Activated CD4-positive, alpha-beta T cell treated with anti-CD3 and anti-CD28 coated beads, Interleukin-2, amount 10 ng/mL, durations not matched to agents 7 days and 5 days (primary cell): ENCODE measurements at regions not wholly inside any gene's neighbourhood (a gene's known extent, or its start where the extent isn't known, plus 50 kb on each side); places are given as distances from the start of the nearest gene placed in this dataset.
A peak's percentile ranks its signal among the peaks of the same experiment; 100 is the strongest.
"Not testable (repeated sequence)": the region's sequence is repeated elsewhere in the genome, so short reads cannot be mapped to it uniquely, and the experiment has no call there.

Experiments
- CTCF ChIA-PET: fragments of 350-600 bp; sonication (Branson Sonifier 250); formaldehyde crosslinking; loops from one replicate; lab custom pipeline; 2021; ENCODE audit warnings: antibody characterized with exemption; lab: Charles Lee
- POLR2A ChIA-PET: fragments of 350-600 bp; sonication (Branson Sonifier 250); formaldehyde crosslinking; loops from one replicate; lab custom pipeline; 2021; ENCODE audit warnings: antibody characterized with exemption; lab: Charles Lee
- DNase-seq: peaks from one replicate; pipeline ENCODE4 v3.0.0-alpha.2; 2020
- H3K27ac Mint-ChIP-seq: one replicate; pipeline ENCODE4 v1.8.0; 2021; ENCODE audit warnings: mild to moderate bottlenecking, moderate library complexity, mixed read lengths
- H3K27me3 Mint-ChIP-seq: one replicate; pipeline ENCODE4 v1.8.0; 2021; ENCODE audit warnings: mixed read lengths
- H3K36me3 Mint-ChIP-seq: one replicate; pipeline ENCODE4 v1.8.0; 2021; ENCODE audit warnings: low read depth, mixed read lengths
- H3K4me1 Mint-ChIP-seq: one replicate; pipeline ENCODE4 v1.8.0; 2021; ENCODE audit warnings: mixed read lengths
- H3K4me3 Mint-ChIP-seq: one replicate; pipeline ENCODE4 v1.8.0; 2021; ENCODE audit warnings: mild to moderate bottlenecking, moderate library complexity, mixed read lengths
- H3K9me3 Mint-ChIP-seq: one replicate; pipeline ENCODE4 v1.8.0; 2021; ENCODE audit warnings: mixed read lengths

DNA sequence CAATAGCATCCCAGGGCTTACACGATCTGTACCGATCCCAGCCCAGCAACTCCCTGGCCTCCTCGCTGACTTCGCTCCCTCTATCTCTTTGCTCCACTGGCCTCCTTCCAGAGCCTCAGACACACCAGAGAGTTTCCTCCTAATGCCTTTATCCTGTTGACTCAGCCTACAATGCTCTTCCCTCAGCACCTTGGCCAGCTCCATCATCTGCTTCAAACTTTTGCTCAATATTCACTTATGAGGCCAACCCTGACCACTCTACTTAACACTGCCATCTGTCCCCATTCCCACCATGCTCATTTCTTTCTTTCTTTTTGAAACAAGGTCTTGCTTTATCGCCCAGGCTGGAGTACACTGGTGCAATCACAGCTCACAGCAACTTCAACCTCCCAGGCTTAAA, 180.9 kb downstream of the CEP170 start:
- DNase-seq, H3K27me3 Mint-ChIP-seq, POLR2A ChIA-PET, H3K9me3 Mint-ChIP-seq, H3K4me3 Mint-ChIP-seq, CTCF ChIA-PET, H3K27ac Mint-ChIP-seq, H3K4me1 Mint-ChIP-seq, H3K36me3 Mint-ChIP-seq: not testable (repeated sequence)

GRCh38 chr1:243067056-243067455, 188.0 kb downstream of the CEP170 start:
- H3K36me3 Mint-ChIP-seq, H3K27ac Mint-ChIP-seq, H3K4me1 Mint-ChIP-seq, H3K27me3 Mint-ChIP-seq, POLR2A ChIA-PET, H3K4me3 Mint-ChIP-seq, H3K9me3 Mint-ChIP-seq, DNase-seq, CTCF ChIA-PET: not testable (repeated sequence)

DNA sequence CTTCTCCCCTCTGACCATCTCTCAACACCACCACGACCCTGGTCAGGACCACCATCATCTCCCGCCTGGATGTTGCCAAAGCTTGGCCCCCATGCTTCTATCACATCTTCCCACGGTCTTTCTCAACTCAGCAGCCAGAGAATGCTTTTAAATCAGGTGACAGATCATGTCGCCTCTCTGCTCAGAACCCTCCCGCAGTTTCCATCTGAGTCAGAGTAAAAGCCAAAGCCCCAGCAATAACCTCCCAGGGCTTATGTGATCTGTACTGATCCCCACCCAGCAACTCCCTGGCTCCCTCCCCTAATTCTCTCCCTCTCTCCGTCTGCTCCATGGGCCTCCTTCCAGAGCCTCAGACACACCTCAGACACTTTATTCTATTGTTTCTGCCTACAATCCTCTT, 193.1 kb downstream of the CEP170 start:
- POLR2A ChIA-PET, H3K36me3 Mint-ChIP-seq, DNase-seq, H3K9me3 Mint-ChIP-seq, CTCF ChIA-PET, H3K4me1 Mint-ChIP-seq, H3K27me3 Mint-ChIP-seq, H3K4me3 Mint-ChIP-seq, H3K27ac Mint-ChIP-seq: not testable (repeated sequence)

- H3K27me3 Mint-ChIP-seq, H3K27ac Mint-ChIP-seq, POLR2A ChIA-PET, H3K4me1 Mint-ChIP-seq, H3K4me3 Mint-ChIP-seq, H3K36me3 Mint-ChIP-seq, H3K9me3 Mint-ChIP-seq, CTCF ChIA-PET, DNase-seq: not testable (repeated sequence)
Observed at GRCh38 chr1:243055510-243055909, 199.6 kb downstream of the CEP170 start.

DNA sequence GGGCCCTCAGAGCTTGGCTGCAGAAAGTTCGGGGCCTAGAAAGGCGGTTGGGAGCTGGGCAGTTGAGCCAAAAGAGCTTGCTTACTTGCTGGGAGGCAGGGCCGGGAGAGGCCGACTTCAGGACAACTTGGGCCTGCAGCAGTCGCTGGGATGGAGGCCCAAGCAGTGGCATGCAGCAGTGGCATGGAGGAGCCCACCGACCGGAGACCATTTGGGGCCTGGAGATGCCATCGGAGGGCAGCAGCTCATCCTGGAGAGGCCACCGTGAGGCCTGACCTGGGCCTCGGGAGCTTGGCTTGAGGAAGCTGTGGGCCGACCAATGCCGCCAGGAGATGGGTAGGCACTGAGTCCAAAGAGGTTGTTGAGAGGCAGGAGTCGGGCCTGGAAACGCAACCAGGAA, 200.0 kb downstream of the CEP170 start:
- H3K4me3 Mint-ChIP-seq, DNase-seq, POLR2A ChIA-PET, H3K27ac Mint-ChIP-seq, H3K36me3 Mint-ChIP-seq, H3K9me3 Mint-ChIP-seq, H3K4me1 Mint-ChIP-seq, CTCF ChIA-PET, H3K27me3 Mint-ChIP-seq: not testable (repeated sequence)

GRCh38 chr1:243054681-243055080, 200.4 kb downstream of the CEP170 start:
- H3K36me3 Mint-ChIP-seq, H3K27ac Mint-ChIP-seq, H3K9me3 Mint-ChIP-seq, DNase-seq, CTCF ChIA-PET, H3K4me3 Mint-ChIP-seq, POLR2A ChIA-PET, H3K27me3 Mint-ChIP-seq, H3K4me1 Mint-ChIP-seq: not testable (repeated sequence)

DNA sequence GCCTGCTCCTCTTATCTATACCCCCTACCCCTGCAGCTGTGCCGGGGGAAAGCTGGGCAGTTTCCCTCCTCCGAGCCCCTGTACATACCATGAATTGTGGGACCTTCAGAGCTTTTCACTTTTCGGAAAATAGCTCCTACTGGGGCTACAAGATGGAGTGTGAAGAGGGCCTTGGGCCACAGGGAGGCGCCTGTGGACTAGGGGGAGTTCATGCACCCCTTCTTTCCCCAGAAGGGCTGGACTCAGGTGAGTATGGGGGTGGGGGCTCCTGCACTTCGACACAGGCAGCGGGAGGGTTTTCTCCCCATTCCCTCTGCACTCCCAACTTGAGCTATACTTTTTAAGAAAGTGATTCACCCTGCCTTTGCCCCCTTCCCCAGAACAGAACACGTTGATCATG, 202.0 kb downstream of the CEP170 start:
- H3K9me3 Mint-ChIP-seq, H3K27ac Mint-ChIP-seq, H3K4me3 Mint-ChIP-seq, POLR2A ChIA-PET, H3K27me3 Mint-ChIP-seq, H3K4me1 Mint-ChIP-seq, DNase-seq, CTCF ChIA-PET, H3K36me3 Mint-ChIP-seq: not testable (repeated sequence)

DNA sequence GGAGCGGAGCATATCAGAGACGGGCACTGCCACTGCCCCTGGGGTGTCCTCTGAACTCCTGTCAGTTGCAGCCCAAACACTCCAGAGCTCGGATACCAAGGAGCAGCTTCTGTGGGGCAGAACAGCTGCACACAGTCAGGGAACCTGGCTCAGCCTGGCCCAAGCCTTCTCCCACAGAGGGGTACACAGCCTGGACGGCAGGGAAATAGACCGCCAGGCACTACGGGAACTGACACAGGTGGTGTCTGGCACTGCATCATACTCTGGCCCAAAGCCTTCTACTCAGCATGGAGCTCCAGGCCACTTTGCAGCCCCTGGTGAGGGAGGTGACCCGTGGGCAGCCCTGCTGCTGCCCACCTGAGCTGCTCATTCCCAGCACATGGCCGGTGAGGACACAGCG, 204.5 kb downstream of the CEP170 start:
- H3K9me3 Mint-ChIP-seq, H3K27me3 Mint-ChIP-seq, H3K4me1 Mint-ChIP-seq, H3K4me3 Mint-ChIP-seq, CTCF ChIA-PET, H3K27ac Mint-ChIP-seq, POLR2A ChIA-PET, DNase-seq, H3K36me3 Mint-ChIP-seq: not testable (repeated sequence)

DNA sequence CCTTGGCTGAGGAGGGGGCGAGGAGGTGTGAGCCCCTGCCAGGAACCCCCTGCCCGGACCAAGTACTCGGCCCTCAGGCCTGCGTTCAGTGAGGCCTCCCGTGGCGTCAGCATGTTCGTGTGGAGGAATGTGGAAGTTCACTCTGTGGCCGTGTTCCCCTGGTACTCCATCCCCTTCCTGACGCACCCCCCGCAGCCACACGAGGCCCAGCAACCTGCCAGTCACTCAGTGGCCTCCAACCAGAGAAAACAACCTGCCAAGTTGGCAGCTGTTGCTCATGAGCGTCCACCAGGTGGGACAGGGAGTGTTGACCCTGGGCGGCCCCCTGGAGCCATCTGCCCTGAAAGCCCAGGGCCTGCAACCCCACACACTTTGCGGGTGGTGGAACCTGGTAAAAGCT, 205.4 kb downstream of the CEP170 start:
- H3K27ac Mint-ChIP-seq, H3K4me1 Mint-ChIP-seq, DNase-seq, POLR2A ChIA-PET, H3K27me3 Mint-ChIP-seq, H3K9me3 Mint-ChIP-seq, H3K4me3 Mint-ChIP-seq, H3K36me3 Mint-ChIP-seq, CTCF ChIA-PET: not testable (repeated sequence)

DNA sequence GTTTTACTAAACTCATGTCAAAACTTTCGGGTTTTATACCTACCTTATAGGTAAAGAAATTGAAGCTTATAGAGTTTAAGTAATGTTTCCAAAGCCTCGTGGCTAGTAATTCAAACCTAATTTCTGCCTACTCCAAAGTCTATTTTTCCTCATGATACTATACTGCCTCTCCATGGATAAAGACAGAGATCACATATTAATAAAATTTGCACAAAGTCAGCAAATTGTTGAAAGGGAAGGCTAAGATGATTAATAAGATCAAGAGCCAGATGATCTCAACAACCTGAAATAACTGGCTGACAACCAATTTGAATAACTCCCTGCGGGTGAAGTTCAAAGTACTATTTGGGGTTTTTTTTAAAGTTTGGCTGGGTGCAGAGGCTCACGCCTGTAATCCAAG, 233.7 kb downstream of the CEP170 start:
- CTCF ChIA-PET, DNase-seq, H3K4me1 Mint-ChIP-seq, POLR2A ChIA-PET, H3K27ac Mint-ChIP-seq, H3K27me3 Mint-ChIP-seq, H3K9me3 Mint-ChIP-seq, H3K36me3 Mint-ChIP-seq, H3K4me3 Mint-ChIP-seq: not testable (repeated sequence)

- H3K9me3 Mint-ChIP-seq, H3K36me3 Mint-ChIP-seq, POLR2A ChIA-PET, H3K4me1 Mint-ChIP-seq, H3K27me3 Mint-ChIP-seq, H3K27ac Mint-ChIP-seq, CTCF ChIA-PET, H3K4me3 Mint-ChIP-seq: not testable (repeated sequence)
- peak; percentile 67 for DNase-seq
Observed at GRCh38 chr1:243019030-243019635, 235.9 kb downstream of the CEP170 start.

DNA sequence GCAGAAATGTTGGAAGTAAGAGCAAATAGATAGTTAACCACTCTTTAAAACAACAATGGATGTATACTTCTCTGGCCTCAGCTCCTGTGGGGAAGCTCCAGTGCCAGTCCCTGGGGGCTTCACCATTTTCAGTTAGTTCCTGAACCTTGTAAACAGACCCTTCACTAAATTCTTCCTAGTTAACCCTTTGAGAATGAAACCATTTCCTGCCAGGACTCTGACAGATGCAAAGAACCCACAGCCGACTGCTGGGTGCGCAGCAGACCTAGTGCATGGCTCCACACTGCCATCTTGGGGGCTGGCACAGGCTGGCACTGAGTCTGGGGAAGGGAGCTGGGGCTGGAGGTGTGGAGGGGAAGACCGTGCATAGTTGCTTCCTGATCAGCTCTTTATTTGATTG, 244.4 kb downstream of the CEP170 start:
- H3K27ac Mint-ChIP-seq, H3K36me3 Mint-ChIP-seq, H3K4me3 Mint-ChIP-seq, POLR2A ChIA-PET, H3K27me3 Mint-ChIP-seq, H3K9me3 Mint-ChIP-seq, DNase-seq, CTCF ChIA-PET, H3K4me1 Mint-ChIP-seq: not testable (repeated sequence)

GRCh38 chr1:243001003-243001402, 254.1 kb downstream of the CEP170 start:
- DNase-seq, CTCF ChIA-PET, H3K9me3 Mint-ChIP-seq, H3K36me3 Mint-ChIP-seq, H3K27ac Mint-ChIP-seq, H3K27me3 Mint-ChIP-seq, H3K4me1 Mint-ChIP-seq, POLR2A ChIA-PET, H3K4me3 Mint-ChIP-seq: not testable (repeated sequence)

- H3K36me3 Mint-ChIP-seq, POLR2A ChIA-PET, H3K4me3 Mint-ChIP-seq, DNase-seq, H3K27ac Mint-ChIP-seq, H3K9me3 Mint-ChIP-seq, H3K4me1 Mint-ChIP-seq, H3K27me3 Mint-ChIP-seq, CTCF ChIA-PET: not testable (repeated sequence)
Observed at GRCh38 chr1:242992776-242993175, 262.3 kb downstream of the CEP170 start.
